Body of pancreas (tissue), 4 donors: ENCODE measurements at regions not wholly inside any gene's neighbourhood (a gene's known extent, or its start where the extent isn't known, plus 50 kb on each side); places are given as distances from the start of the nearest gene placed in this dataset.

ENCODE experiments used
- CTCF ChIP-seq, 7 experiments: fragments of 450-650 bp in 4 of 7; fragments of 200-600 bp in 3 of 7; sonication (generic) in 3 of 7; IDR thresholded peaks; one replicate each; pipeline ENCODE4 v1.5.1; 2016 to 2019; ENCODE audit warnings: antibody characterized with exemption in 7 of 7
- POLR2A ChIP-seq, 3 donors: fragments of 450-650 bp; IDR thresholded peaks; one replicate each; pipeline ENCODE4 v1.6.1; 2016; ENCODE audit warnings: antibody characterized with exemption in 3 of 3, mild to moderate bottlenecking in 2 of 3

GRCh38 chr6:164763788-164764187 is 545.6 kb downstream of the C6orf118 start:
- TF ChIP-seq CTCF (IDR thresholded peaks at IDR 0.05), result no peak
- no peak for TF ChIP-seq POLR2A (IDR thresholded peaks at IDR 0.05)
